Gastrocnemius medialis (tissue), 4 donors: ENCODE measurements at regions not wholly inside any gene's neighbourhood (a gene's known extent, or its start where the extent isn't known, plus 50 kb on each side); places are given as distances from the start of the nearest gene placed in this dataset.

Experiments used
- ATAC-seq, 2 donors: fragments of 150-250 bp; one replicate each; pipeline ENCODE4 v1.9.1; 2016
- DNase-seq, 2 donors: peaks; one replicate each; pipeline ENCODE4 v3.0.0-alpha.2; 2019
- H3K27ac ChIP-seq, 4 donors: fragments of 200-600 bp; sonication (generic); 1 replicate in 1 of 4; 2 replicates in 3 of 4; pipeline ENCODE4 v1.5.1; 2016 to 2018; ENCODE audit warnings: mild to moderate bottlenecking in 2 of 4, moderate library complexity in 1 of 4
- H3K27me3 ChIP-seq, 3 donors: fragments of 200-600 bp; sonication (generic) in 2 of 3; 1 replicate in 1 of 3; 2 replicates in 2 of 3; pipeline versions ENCODE4 v1.5.1 to v1.6.0; 2016 to 2019; ENCODE audit warnings: mild to moderate bottlenecking in 1 of 3, moderate library complexity in 1 of 3
- H3K36me3 ChIP-seq, 2 donors: fragments of 200-600 bp; sonication (generic) in 1 of 2; one replicate each; pipeline ENCODE4 v1.5.1; 2017 to 2018
- H3K4me1 ChIP-seq, 2 donors: fragments of 200-600 bp; sonication (generic) in 1 of 2; one replicate each; pipeline ENCODE4 v1.5.1; 2016 to 2017; ENCODE audit warnings: mild to moderate bottlenecking in 2 of 2
- H3K4me3 ChIP-seq, 4 donors: fragments of 200-600 bp; sonication (generic) in 3 of 4; 1 replicate in 1 of 4; 2 replicates in 3 of 4; pipeline ENCODE4 v1.5.1; 2016 to 2019; ENCODE audit warnings: mild to moderate bottlenecking in 2 of 4
- H3K9me3 ChIP-seq, 3 donors: fragments of 200-600 bp; sonication (generic) in 2 of 3; 1 replicate in 1 of 3; 2 replicates in 2 of 3; pipeline ENCODE4 v1.5.1; 2016 to 2019
- CTCF ChIP-seq, 5 experiments: fragments of 450-650 bp in 3 of 5; fragments of 200-600 bp in 2 of 5; sonication (generic) in 2 of 5; IDR thresholded peaks in 4 of 5; conservative IDR thresholded peaks in 1 of 5; 1 replicate in 4 of 5; 2 replicates in 1 of 5; pipeline ENCODE4 v1.5.1; 2016 to 2019; ENCODE audit warnings: antibody characterized with exemption in 5 of 5, mild to moderate bottlenecking in 3 of 5, moderate library complexity in 3 of 5
- POLR2A ChIP-seq, 2 donors: fragments of 450-650 bp; IDR thresholded peaks; one replicate each; pipeline ENCODE4 v1.6.1; 2017; ENCODE audit warnings: antibody characterized with exemption in 2 of 2, mild to moderate bottlenecking in 2 of 2, moderate library complexity in 2 of 2
- in situ Hi-C, 4 donors: fragments of 200-750 bp; cut with MboI; loops; one replicate each; pipeline versions ENCODE4 v1.15.0 to v1.8.0; 2017; ENCODE audit warnings: low sequenced_read_pairs in 4 of 4
- intact Hi-C: fragments of 100-400 bp; cut with DNase I; formaldehyde crosslinking; loops from one replicate; pipeline ENCODE4 v1.15.1; 2023; ENCODE audit warnings: low total_unique reads

GRCh38 chr4:188623314-188623854 is 484.1 kb downstream of the TRIML1 start:
- intact Hi-C loops, result no loop called here
- H3K27ac ChIP-seq, result no peak overlapping the region
- no peaks in the 10 kb centered on the region for H3K9me3 ChIP-seq
- H3K4me1 ChIP-seq, result no peaks in the 10 kb centered on the region
- no peak for ATAC-seq
- in situ Hi-C loops, result no loop called here
- no peak for DNase-seq
- no peak overlapping the region for H3K4me3 ChIP-seq
- no peaks in the 10 kb centered on the region for H3K27me3 ChIP-seq
- no peaks in the 10 kb centered on the region for H3K36me3 ChIP-seq
- TF ChIP-seq CTCF (IDR thresholded peaks at IDR 0.05 in 4 of 5, conservative IDR thresholded peaks at IDR 0.05 in 1 of 5) (no peak), POLR2A (IDR thresholded peaks at IDR 0.05) (no peak)

GRCh38 chr4:188624370-188624769 is 485.1 kb downstream of the TRIML1 start:
- Histone ChIP-seq H3K9me3 (no peaks in the 10 kb centered on the region), H3K4me1 (no peaks in the 10 kb centered on the region), H3K4me3 (no peak overlapping the region), H3K36me3 (no peaks in the 10 kb centered on the region), H3K27me3 (no peaks in the 10 kb centered on the region), H3K27ac (no peak overlapping the region)
- DNase-seq (no peak), ATAC-seq (no peak)
- intact Hi-C loops, result no loop called here
- no peak for TF ChIP-seq CTCF (IDR thresholded peaks at IDR 0.05 in 4 of 5, conservative IDR thresholded peaks at IDR 0.05 in 1 of 5)
- TF ChIP-seq POLR2A (IDR thresholded peaks at IDR 0.05), result no peak
- in situ Hi-C loops, result no loop called here

GRCh38 chr4:188627892-188628291 is 488.7 kb downstream of the TRIML1 start:
- Histone ChIP-seq H3K27ac (no peak overlapping the region), H3K27me3 (no peaks in the 10 kb centered on the region), H3K9me3 (no peaks in the 10 kb centered on the region), H3K4me1 (no peaks in the 10 kb centered on the region), H3K4me3 (no peak overlapping the region), H3K36me3 (no peaks in the 10 kb centered on the region)
- ATAC-seq (no peak), DNase-seq (no peak)
- no peak for TF ChIP-seq POLR2A (IDR thresholded peaks at IDR 0.05)
- intact Hi-C loops (no loop called here), in situ Hi-C loops (loop anchor here in 1 of 4 donors (25.0 kb wide), 1 partner anchor 91 kb away; no protein-coding TSS in a partner anchor)

GRCh38 chr4:188639479-188640100 is 500.3 kb downstream of the TRIML1 start:
- no peaks in the 10 kb centered on the region for H3K27me3 ChIP-seq
- no peak overlapping the region for H3K4me3 ChIP-seq
- H3K36me3 ChIP-seq, result no peaks in the 10 kb centered on the region
- no peaks in the 10 kb centered on the region for H3K4me1 ChIP-seq
- intact Hi-C loops (no loop called here), in situ Hi-C loops (loop anchor here in 1 of 4 donors (25.0 kb wide), 1 partner anchor 102 kb away; no protein-coding TSS in a partner anchor)
- ATAC-seq, result no peak
- H3K27ac ChIP-seq, result no peak overlapping the region
- no peaks in the 10 kb centered on the region for H3K9me3 ChIP-seq
- TF ChIP-seq CTCF (IDR thresholded peaks at IDR 0.05 in 4 of 5, conservative IDR thresholded peaks at IDR 0.05 in 1 of 5), result no peak
- no peak for DNase-seq

- in situ Hi-C loops (loop anchor here in 1 of 4 donors (25.0 kb wide), 1 partner anchor 111 kb away; no protein-coding TSS in a partner anchor), intact Hi-C loops (no loop called here)
- H3K4me1 ChIP-seq, result no peaks in the 10 kb centered on the region
- H3K27ac ChIP-seq, result no peak overlapping the region
- H3K4me3 ChIP-seq, result no peak overlapping the region
- no peaks in the 10 kb centered on the region for H3K27me3 ChIP-seq
- DNase-seq (no peak), ATAC-seq (no peak)
- H3K9me3 ChIP-seq, result no peaks in the 10 kb centered on the region
- no peak for TF ChIP-seq CTCF (IDR thresholded peaks at IDR 0.05 in 4 of 5, conservative IDR thresholded peaks at IDR 0.05 in 1 of 5)
- no peak for TF ChIP-seq POLR2A (IDR thresholded peaks at IDR 0.05)
- H3K36me3 ChIP-seq, result no peaks in the 10 kb centered on the region
Measured at GRCh38 chr4:188647820-188648370, 508.7 kb downstream of the TRIML1 start.
